ENCODE measurements at regions not wholly inside any gene's neighbourhood (a gene's known extent, or its start where the extent isn't known, plus 50 kb on each side); places are given as distances from the start of the nearest gene placed in this dataset.
"Not testable (repeated sequence)": the region's sequence is repeated elsewhere in the genome, so short reads cannot be mapped to it uniquely, and the experiment has no call there.

DNA sequence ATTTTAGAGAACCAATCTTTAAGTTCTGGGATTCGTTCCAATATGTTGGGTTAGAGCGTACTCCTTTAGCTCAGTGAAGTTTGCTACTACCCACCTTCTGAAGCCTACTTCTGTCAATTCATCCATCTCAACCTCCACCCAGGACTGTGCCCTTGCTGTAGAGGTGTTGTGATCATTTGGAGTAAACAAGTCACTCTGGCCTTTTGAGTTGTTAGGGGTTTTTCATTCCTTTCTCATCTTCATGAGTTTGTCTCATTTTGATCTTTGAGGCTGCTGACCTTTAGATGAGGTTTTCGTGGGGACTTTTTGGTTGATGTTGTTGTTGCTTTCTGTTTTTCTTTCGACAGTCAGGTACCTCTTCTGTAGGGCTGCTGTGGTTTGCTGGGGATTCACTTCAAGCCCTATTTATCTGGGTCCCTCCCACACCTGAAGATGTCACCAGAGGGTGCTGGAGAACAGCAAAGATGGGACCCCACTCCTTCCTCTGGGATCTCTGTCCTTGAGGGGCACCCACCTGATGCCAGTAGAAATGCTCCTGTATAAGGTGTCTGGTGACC, 158.4 kb downstream of the ANKRD36B start:
- not testable (repeated sequence) for H3K27me3 ChIP-seq, H3K9ac ChIP-seq, H3K27ac ChIP-seq, H3K4me3 ChIP-seq, H4K20me1 ChIP-seq, H3K4me1 ChIP-seq, H3K9me3 ChIP-seq, H3K4me2 ChIP-seq, H3K36me3 ChIP-seq

DNA sequence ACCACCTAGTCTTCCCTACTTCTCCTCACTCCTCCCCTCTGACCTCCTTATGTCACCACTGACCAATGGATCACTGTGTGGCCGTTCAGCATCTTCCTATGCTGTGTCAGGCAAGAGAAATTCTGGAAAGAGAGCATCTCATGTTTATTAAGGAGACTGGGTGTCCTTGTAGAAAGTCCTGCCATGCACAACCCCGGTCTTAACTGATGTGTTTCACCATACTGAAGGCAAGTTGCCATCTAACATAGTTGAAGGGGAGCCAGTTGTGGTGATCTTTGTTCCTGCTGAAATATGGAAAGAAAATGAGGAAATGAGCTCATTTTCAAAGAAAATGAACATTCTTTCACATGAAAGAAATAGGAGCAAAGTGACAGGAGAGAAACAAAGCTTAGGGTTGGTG, 167.3 kb downstream of the ANKRD36B start:
- not testable (repeated sequence) for H3K4me3 ChIP-seq, H4K20me1 ChIP-seq, H3K9ac ChIP-seq, H3K36me3 ChIP-seq, H3K27me3 ChIP-seq, H3K9me3 ChIP-seq, H3K4me1 ChIP-seq, H3K27ac ChIP-seq, H3K4me2 ChIP-seq

DNA sequence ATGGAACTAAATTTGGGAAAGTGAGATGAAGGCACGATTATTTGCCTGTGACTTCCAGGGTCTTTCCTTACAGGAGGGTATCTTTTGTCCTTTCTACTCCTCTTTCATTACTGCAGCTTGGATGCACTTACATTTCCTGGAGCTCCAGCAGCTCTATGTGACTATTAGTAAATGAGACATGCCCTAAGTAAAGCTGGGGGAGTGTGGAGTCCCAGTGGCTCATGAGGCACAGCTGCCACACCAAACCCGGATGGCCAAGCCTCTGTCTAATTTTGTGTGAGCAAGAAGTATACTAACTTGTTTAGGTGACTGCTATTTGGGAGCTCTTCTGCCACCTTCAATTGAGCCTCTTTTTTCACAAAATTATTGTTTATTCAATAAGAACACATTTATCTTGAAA, 183.3 kb downstream of the ANKRD36B start:
- H3K4me2 ChIP-seq, H3K36me3 ChIP-seq, H3K9me3 ChIP-seq, H4K20me1 ChIP-seq, H3K4me3 ChIP-seq, H3K27me3 ChIP-seq, H3K27ac ChIP-seq, H3K9ac ChIP-seq, H3K4me1 ChIP-seq: not testable (repeated sequence)

DNA sequence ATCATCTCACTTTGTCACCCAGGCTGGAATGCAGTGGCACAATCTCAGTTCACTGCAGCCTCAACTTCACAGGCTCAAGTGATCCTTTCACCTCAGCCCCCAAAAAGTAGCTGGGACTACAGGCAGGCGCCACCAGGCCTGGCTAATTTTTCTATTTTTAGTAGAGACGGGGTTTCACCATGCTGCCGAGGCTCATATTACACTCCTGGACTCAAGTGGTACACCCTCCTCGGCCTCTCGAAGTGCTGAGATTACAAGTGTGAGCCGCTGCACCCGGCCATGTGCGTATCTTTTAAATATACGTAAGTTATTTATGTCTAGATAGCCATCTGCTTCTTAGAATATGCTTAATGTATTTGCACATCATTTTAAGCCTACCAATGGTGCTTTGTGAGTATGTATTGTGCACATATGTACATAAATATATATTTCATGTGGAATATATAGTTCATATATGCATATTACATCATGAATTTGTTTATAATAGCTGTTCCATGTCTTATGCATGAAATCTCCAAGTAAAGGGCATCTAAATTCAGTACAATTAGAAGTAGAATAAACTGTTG, 184.4 kb downstream of the ANKRD36B start:
- not testable (repeated sequence) for H4K20me1 ChIP-seq, H3K9ac ChIP-seq, H3K27ac ChIP-seq, H3K4me2 ChIP-seq, H3K4me1 ChIP-seq, H3K4me3 ChIP-seq, H3K9me3 ChIP-seq, H3K36me3 ChIP-seq, H3K27me3 ChIP-seq

DNA sequence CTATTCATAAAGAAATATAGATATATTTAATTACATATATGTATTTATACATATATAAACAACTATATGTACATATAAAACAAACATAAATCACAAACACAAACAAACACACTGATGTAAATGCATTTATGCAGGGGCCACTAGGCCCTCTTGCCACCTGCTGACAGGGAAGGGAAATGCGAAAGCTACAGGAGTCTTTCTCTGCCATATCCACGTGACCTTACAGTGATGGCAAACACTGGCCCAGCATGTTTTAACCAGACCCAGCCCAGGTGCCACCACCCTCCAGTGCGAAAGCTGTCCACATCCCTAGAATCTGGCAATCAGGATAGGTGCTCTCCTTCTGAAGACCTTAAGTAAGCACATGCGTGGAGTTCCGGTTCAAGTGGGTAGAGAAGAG, 187.0 kb downstream of the ANKRD36B start:
- not testable (repeated sequence) for H3K27ac ChIP-seq, H3K9me3 ChIP-seq, H3K9ac ChIP-seq, H3K4me3 ChIP-seq, H3K36me3 ChIP-seq, H3K27me3 ChIP-seq, H3K4me2 ChIP-seq, H3K4me1 ChIP-seq, H4K20me1 ChIP-seq

DNA sequence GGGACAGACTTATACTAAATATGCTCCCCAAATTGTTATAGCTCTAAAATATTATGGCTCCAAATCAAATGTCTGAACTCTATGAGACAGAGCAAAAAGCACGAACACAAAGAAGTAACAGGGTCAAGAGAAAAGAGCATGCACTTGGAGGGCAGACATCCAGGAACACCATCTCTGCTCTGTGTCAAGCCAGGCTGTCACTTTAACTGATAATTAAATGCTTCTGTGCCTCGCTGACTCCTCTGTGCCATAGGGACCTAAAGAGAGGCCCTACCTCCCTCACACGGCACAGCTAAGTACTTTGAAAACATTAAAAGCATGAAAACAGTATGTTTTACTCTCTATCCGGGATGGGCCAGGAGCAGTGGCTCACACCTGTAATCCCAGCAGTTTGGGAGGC, 194.0 kb downstream of the ANKRD36B start:
- not testable (repeated sequence) for H3K4me3 ChIP-seq, H3K4me1 ChIP-seq, H4K20me1 ChIP-seq, H3K27me3 ChIP-seq, H3K27ac ChIP-seq, H3K9ac ChIP-seq, H3K9me3 ChIP-seq, H3K36me3 ChIP-seq, H3K4me2 ChIP-seq

DNA sequence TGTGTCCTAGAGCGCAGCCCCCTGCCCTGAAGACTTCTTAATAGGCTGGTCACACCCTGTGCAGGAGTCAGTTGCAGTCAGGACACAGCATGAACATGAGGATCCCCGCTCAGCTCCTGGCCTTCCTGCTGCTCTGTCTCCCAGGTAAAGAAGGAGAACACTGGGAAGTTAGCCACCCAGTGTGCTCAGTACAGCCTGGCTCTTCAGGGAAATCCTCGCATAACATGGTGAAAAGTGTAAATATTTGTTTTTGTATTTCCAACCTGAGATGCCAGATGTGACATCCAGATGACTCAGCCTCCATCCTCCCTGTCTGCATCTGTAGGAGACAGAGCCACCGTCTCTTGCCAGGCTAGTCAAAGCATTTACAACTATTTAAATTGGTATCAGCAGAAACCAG, 203.9 kb downstream of the ANKRD36B start:
- H3K36me3 ChIP-seq, H4K20me1 ChIP-seq, H3K4me2 ChIP-seq, H3K4me1 ChIP-seq, H3K9me3 ChIP-seq, H3K27me3 ChIP-seq, H3K27ac ChIP-seq, H3K9ac ChIP-seq, H3K4me3 ChIP-seq: not testable (repeated sequence)

DNA sequence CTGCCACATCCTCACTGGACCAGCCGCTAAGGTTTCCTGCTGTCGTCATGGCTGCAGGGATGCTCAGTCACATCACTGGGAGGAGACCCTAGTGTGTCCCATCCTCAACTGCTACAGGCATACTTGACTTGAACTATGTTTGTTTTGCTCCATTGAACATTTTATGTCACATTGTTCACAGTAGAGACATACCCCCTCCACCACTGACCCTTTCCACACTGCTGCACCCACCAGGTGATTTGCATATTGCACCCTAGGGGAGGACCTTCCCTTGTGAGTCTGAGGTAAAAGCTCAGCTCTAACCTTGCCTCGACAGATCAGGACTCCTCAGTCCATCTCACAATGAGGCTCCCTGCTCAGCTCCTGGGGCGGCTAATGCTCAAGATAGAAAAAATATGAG, 213.8 kb downstream of the ANKRD36B start:
- not testable (repeated sequence) for H3K4me2 ChIP-seq, H3K9me3 ChIP-seq, H3K27ac ChIP-seq, H3K4me1 ChIP-seq, H3K9ac ChIP-seq, H4K20me1 ChIP-seq, H3K4me3 ChIP-seq, H3K36me3 ChIP-seq, H3K27me3 ChIP-seq

DNA sequence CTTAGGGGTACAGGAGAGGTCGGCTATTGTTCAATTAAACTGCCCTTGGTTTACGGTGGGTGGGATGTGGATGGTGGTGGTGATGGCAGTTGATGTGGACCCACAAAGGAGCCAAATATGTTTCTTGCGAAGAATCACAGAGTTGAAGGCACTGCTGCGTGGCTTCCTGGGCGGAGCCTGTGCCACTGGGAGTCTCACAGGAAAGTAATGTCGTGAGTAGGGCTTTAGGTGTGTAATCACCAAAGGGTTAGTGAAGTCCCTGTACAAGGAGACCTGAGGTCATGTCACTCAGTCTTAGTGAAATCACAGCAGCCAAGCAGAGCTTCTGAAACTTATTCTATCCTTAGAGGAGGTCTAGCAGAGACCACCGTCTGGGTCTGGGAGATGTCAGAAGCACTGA, 215.3 kb downstream of the ANKRD36B start:
- H3K36me3 ChIP-seq, H4K20me1 ChIP-seq, H3K27ac ChIP-seq, H3K9ac ChIP-seq, H3K4me1 ChIP-seq, H3K4me2 ChIP-seq, H3K27me3 ChIP-seq, H3K9me3 ChIP-seq, H3K4me3 ChIP-seq: not testable (repeated sequence)

DNA sequence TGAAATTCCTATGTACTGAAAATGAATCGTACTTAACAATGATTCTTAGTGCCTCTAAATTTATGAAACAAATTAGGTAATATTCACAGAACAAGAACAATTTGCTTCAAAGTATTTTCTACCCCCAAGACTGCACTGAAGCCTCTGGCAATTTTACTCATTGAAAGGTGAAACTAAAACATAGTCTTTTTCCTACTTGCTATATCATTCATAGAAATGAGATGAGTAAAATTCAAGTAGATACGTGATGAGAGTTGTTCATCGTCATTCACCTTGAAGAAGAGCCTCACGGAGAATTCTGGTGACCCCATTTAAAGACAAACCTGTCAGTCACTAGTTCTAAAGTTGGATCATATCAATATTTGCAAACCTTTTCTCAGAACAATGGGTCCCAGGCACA, 226.5 kb downstream of the ANKRD36B start:
- not testable (repeated sequence) for H3K9me3 ChIP-seq, H3K27ac ChIP-seq, H3K4me1 ChIP-seq, H3K36me3 ChIP-seq, H3K4me3 ChIP-seq, H4K20me1 ChIP-seq, H3K9ac ChIP-seq, H3K27me3 ChIP-seq, H3K4me2 ChIP-seq

DNA sequence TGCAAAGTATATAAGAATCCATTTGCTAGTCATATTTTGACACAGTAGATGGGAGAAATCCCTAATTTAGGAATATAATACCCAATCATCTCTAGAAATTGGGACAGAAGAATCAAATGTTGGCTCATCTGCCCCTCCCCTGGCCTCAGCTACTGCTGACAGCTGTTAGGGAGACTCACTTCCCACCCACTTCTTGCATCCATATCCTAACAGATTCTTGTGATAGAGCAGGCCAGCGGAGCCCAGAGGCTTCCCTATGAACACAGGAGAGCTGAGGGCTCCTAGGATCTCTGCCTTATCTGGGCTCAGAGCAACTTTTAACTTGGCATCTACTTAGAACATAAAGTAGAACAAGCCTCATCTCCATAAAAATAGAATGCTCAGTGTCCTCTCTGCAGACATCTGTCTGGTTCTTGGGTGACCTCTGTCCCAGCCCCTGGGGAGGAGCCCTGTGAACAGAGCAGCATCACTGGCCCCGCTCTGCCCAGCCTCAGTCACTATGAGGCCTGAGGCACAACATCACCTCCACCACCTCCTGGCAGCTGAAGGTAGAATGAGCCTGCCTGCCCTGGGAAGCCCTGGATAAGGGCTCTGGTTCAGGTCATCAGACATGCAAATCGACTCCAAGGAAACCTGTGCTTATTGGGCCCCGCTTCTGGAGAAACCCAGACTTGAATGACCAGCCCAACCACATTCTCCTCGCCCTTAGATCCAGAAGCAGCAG, 229.7 kb downstream of the ANKRD36B start:
- Histone ChIP-seq H3K9me3 (no peaks in the 10 kb centered on the region), H3K27me3 (no peaks in the 10 kb centered on the region), H3K4me1 (peaks cover 9% of the 10 kb centered on the region), H3K4me3 (no peak overlapping the region), H3K4me2 (no peak overlapping the region), H3K27ac (no peak overlapping the region), H3K36me3 (no peaks in the 10 kb centered on the region), H4K20me1 (no peaks in the 10 kb centered on the region), H3K9ac (no peak overlapping the region)
- TF ChIP-seq Cebpa-rat (IDR thresholded peaks at IDR 0.05), result no peak
